ENCODE measurements at regions not wholly inside any gene's neighbourhood (a gene's known extent, or its start where the extent isn't known, plus 50 kb on each side); places are given as distances from the start of the nearest gene placed in this dataset.

DNA sequence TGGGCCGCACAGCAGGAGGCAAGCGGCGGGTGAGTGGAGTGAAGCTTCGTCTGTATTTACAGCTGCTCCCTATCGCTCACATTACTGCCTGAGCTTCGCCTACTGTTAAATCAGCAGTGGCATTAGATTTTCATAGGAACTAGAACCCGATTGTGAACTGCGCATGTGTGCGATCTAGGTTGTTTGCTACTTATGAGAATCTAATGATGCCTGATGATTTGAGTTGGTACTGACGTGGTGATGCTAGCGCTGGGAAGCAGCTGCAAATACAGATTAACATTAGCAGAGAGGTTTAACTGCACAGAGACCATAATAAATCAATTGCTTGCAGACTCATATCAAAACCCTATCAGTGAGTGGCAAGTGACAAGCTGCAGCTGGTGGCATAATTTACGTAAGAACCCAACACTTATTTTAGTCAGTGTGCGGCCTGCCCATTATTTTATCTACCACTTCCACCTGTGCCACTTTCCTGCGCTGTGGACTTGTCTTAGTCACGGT lies 133.4 kb upstream of the CDH9 start:
- TF ChIP-seq, protein P1, sequence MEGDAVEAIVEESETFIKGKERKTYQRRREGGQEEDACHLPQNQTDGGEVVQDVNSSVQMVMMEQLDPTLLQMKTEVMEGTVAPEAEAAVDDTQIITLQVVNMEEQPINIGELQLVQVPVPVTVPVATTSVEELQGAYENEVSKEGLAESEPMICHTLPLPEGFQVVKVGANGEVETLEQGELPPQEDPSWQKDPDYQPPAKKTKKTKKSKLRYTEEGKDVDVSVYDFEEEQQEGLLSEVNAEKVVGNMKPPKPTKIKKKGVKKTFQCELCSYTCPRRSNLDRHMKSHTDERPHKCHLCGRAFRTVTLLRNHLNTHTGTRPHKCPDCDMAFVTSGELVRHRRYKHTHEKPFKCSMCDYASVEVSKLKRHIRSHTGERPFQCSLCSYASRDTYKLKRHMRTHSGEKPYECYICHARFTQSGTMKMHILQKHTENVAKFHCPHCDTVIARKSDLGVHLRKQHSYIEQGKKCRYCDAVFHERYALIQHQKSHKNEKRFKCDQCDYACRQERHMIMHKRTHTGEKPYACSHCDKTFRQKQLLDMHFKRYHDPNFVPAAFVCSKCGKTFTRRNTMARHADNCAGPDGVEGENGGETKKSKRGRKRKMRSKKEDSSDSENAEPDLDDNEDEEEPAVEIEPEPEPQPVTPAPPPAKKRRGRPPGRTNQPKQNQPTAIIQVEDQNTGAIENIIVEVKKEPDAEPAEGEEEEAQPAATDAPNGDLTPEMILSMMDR (IDR thresholded peaks at IDR 0.05; ENCODE audit: insufficient read depth, low read length): no peak
- TF ChIP-seq, protein P2, sequence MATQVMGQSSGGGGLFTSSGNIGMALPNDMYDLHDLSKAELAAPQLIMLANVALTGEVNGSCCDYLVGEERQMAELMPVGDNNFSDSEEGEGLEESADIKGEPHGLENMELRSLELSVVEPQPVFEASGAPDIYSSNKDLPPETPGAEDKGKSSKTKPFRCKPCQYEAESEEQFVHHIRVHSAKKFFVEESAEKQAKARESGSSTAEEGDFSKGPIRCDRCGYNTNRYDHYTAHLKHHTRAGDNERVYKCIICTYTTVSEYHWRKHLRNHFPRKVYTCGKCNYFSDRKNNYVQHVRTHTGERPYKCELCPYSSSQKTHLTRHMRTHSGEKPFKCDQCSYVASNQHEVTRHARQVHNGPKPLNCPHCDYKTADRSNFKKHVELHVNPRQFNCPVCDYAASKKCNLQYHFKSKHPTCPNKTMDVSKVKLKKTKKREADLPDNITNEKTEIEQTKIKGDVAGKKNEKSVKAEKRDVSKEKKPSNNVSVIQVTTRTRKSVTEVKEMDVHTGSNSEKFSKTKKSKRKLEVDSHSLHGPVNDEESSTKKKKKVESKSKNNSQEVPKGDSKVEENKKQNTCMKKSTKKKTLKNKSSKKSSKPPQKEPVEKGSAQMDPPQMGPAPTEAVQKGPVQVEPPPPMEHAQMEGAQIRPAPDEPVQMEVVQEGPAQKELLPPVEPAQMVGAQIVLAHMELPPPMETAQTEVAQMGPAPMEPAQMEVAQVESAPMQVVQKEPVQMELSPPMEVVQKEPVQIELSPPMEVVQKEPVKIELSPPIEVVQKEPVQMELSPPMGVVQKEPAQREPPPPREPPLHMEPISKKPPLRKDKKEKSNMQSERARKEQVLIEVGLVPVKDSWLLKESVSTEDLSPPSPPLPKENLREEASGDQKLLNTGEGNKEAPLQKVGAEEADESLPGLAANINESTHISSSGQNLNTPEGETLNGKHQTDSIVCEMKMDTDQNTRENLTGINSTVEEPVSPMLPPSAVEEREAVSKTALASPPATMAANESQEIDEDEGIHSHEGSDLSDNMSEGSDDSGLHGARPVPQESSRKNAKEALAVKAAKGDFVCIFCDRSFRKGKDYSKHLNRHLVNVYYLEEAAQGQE (IDR thresholded peaks at IDR 0.05; ENCODE audit: insufficient replicate concordance, low read depth): no peak

Measured in HL-60 (cell line).